Ishikawa (cell line): ENCODE measurements at regions not wholly inside any gene's neighbourhood (a gene's known extent, or its start where the extent isn't known, plus 50 kb on each side); places are given as distances from the start of the nearest gene placed in this dataset.

Experiments
- EGR1 ChIP-seq: IDR thresholded peaks from 2 replicates; pipeline ENCODE4 v1.6.1; 2012
- RAD21 ChIP-seq: IDR thresholded peaks from 2 replicates; pipeline ENCODE4 v1.6.1; 2012; ENCODE audit warnings: low read depth
- REST ChIP-seq: IDR thresholded peaks from 2 replicates; pipeline ENCODE4 v1.6.1; 2012; ENCODE audit warnings: low read depth, mild to moderate bottlenecking
- YY1 ChIP-seq: IDR thresholded peaks from 2 replicates; pipeline ENCODE4 v1.6.1; 2012; ENCODE audit warnings: low read depth

GRCh38 chr9:16303506-16303905, 567.0 kb downstream of the BNC2 start:
- no peak for TF ChIP-seq REST
- no peak for TF ChIP-seq YY1
- TF ChIP-seq RAD21, result no peak
- no peak for TF ChIP-seq EGR1
